ENCODE measurements at regions not wholly inside any gene's neighbourhood (a gene's known extent, or its start where the extent isn't known, plus 50 kb on each side); places are given as distances from the start of the nearest gene placed in this dataset.

DNA sequence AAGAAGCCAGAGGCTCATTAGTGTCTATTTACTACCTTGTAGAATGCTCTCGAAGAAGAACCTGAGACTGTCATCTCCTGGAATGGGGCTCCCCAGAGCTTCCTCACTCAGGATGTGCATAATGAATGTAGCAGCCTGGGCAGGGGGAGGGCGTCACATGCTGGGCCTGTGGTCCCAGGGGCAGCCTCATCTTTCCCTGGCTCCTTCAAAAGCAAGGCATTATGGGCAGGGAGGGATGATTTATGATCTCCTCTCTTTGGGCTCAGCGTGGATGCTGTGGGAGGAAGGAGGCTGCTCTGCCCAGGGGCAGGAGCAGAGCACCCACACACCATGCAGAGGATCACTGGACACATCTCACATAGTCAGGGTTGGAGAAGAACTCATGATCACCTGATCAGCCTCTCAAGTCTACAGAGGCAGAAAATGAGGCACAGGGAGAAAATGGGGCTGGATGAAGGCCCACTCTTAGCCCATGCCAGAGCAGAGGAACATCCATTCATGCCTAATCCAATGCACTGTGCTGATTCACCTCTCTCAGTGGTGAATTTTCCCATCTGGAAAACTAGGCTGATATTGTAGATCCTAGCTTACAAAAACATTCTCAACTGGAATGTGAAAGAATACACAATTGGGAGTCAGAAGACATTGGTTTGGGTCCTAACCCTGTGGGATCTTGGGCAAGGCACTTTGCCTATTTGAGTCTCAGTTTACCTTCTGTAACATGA lies 173.7 kb downstream of the CARTPT start:
- Histone ChIP-seq H4K5ac (ENCODE audit: low read depth, low read length) (no peak overlapping the region), H2BK15ac (ENCODE audit: low read depth, low read length) (no peak overlapping the region; the same call in 2 of the 3 replicates), H2AK5ac (ENCODE audit: low read depth, low read length) (no peak overlapping the region), H3K36me3 (ENCODE audit: control insufficient read depth, insufficient read depth, low read length) (no peaks in the 10 kb centered on the region), H4K8ac (ENCODE audit: low read depth in 2 of 2, low read length in 2 of 2) (no peak overlapping the region), H2BK120ac (ENCODE audit: low read depth, low read length) (no peak overlapping the region), H3K9ac (ENCODE audit: low read depth, low read length) (no peak overlapping the region), H3K4me3 (ENCODE audit: insufficient read depth, low read depth, low read length) (no peak overlapping the region), H3K4ac (ENCODE audit: low read depth, low read length) (no peak overlapping the region), H3K27ac (ENCODE audit: insufficient read depth, low read length) (no peak overlapping the region), H4K91ac (ENCODE audit: insufficient read depth, low read depth, low read length) (no peak overlapping the region), H3K9me1 (ENCODE audit: insufficient read depth, low read length) (0 out of 2 replicates have a peak, but pooled peaks cover 2% of the 10 kb centered on the region), H3K79me1 (ENCODE audit: low read depth in 1 of 2, low read length in 2 of 2) (no peaks in the 10 kb centered on the region), H2AFZ (replicated peaks; ENCODE audit: low read length, poor library complexity) (peak overlapping the region; percentile 34), H3K4me2 (ENCODE audit: low read depth, low read length) (no peak overlapping the region), H3K56ac (ENCODE audit: extremely low read depth, insufficient read depth, low read length) (no peak overlapping the region), H2BK20ac (ENCODE audit: low read depth, low read length) (no peak overlapping the region), H2AK9ac (replicated peaks; ENCODE audit: low read depth, low read length, poor library complexity) (no peak overlapping the region), H3K18ac (ENCODE audit: low read depth, low read length) (peak overlapping the region; percentile 18; the same call in 1 of the 2 replicates), H3K4me1 (ENCODE audit: control insufficient read depth, insufficient read depth, low read length) (peaks cover 8% of the 10 kb centered on the region), H4K20me1 (ENCODE audit: insufficient read depth, low read length) (no peaks in the 10 kb centered on the region), H3K27me3 (ENCODE audit: control insufficient read depth, insufficient read depth, low read length) (peaks cover 28% of the 10 kb centered on the region), H3K9me3 (ENCODE audit: control insufficient read depth, insufficient read depth, low read length) (no peaks in the 10 kb centered on the region), H2BK5ac (ENCODE audit: low read depth, low read length, poor library complexity, severe bottlenecking) (no peak overlapping the region), H3K14ac (replicated peaks; ENCODE audit: low read depth, low read length) (no peak overlapping the region), H3K23ac (ENCODE audit: low read depth, low read length) (no peak overlapping the region)
- dilution Hi-C loops (cut with HindIII; ENCODE audit: low sequenced_read_pairs, unreplicated experiment) (no loop called here), in situ Hi-C loops (cut with MboI; ENCODE audit: low sequenced_read_pairs) (no loop called here), intact Hi-C loops (cut with micrococcal nuclease) (no loop called here)
- ChIA-PET CTCF (no interaction called here), POLR2A (ENCODE audit: unreplicated experiment) (no interaction called here)
- BruUV-seq (replicated peaks): no TSS peak
- TF ChIP-seq CHD1 (IDR thresholded peaks at IDR 0.05; ENCODE audit: low read depth, low read length) (no peak), FOS (IDR thresholded peaks at IDR 0.05; ENCODE audit: low read depth, low read length) (no peak), MXI1 (IDR thresholded peaks at IDR 0.05; ENCODE audit: borderline replicate concordance, low read depth, low read length) (no peak), NFE2L2 (IDR thresholded peaks at IDR 0.05; ENCODE audit: low read depth, low read length) (no peak), BHLHE40 (IDR thresholded peaks at IDR 0.05; ENCODE audit: low read depth, low read length) (no peak), RAD21 (IDR thresholded peaks at IDR 0.05; ENCODE audit: low read length) (no peak), SMC3 (IDR thresholded peaks at IDR 0.05; ENCODE audit: low read depth, low read length) (no peak)
- TF ChIP-seq, protein P1, sequence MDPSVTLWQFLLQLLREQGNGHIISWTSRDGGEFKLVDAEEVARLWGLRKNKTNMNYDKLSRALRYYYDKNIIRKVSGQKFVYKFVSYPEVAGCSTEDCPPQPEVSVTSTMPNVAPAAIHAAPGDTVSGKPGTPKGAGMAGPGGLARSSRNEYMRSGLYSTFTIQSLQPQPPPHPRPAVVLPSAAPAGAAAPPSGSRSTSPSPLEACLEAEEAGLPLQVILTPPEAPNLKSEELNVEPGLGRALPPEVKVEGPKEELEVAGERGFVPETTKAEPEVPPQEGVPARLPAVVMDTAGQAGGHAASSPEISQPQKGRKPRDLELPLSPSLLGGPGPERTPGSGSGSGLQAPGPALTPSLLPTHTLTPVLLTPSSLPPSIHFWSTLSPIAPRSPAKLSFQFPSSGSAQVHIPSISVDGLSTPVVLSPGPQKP (IDR thresholded peaks at IDR 0.05; ENCODE audit: borderline replicate concordance, low read depth, low read length): no peak
- TF ChIP-seq, protein P2, sequence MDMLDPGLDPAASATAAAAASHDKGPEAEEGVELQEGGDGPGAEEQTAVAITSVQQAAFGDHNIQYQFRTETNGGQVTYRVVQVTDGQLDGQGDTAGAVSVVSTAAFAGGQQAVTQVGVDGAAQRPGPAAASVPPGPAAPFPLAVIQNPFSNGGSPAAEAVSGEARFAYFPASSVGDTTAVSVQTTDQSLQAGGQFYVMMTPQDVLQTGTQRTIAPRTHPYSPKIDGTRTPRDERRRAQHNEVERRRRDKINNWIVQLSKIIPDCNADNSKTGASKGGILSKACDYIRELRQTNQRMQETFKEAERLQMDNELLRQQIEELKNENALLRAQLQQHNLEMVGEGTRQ (IDR thresholded peaks at IDR 0.05; ENCODE audit: low read depth, low read length): no peak
- TF ChIP-seq, protein P3, sequence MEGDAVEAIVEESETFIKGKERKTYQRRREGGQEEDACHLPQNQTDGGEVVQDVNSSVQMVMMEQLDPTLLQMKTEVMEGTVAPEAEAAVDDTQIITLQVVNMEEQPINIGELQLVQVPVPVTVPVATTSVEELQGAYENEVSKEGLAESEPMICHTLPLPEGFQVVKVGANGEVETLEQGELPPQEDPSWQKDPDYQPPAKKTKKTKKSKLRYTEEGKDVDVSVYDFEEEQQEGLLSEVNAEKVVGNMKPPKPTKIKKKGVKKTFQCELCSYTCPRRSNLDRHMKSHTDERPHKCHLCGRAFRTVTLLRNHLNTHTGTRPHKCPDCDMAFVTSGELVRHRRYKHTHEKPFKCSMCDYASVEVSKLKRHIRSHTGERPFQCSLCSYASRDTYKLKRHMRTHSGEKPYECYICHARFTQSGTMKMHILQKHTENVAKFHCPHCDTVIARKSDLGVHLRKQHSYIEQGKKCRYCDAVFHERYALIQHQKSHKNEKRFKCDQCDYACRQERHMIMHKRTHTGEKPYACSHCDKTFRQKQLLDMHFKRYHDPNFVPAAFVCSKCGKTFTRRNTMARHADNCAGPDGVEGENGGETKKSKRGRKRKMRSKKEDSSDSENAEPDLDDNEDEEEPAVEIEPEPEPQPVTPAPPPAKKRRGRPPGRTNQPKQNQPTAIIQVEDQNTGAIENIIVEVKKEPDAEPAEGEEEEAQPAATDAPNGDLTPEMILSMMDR (conservative IDR thresholded peaks at IDR 0.05; ENCODE audit: low read depth, low read length): no peak
- no CpG with 5 or more reads among the region's 3 CpGs for WGBS, 2 experiments (ENCODE audit: extremely low coverage in 2 of 2, insufficient read length in 1 of 2)
- ATAC-seq (ENCODE audit: low read depth): no peak; the same call in 1 of the 2 replicates
- DNase-seq: no peak

Measured in IMR-90 (cell line).